ENCODE measurements at regions not wholly inside any gene's neighbourhood (a gene's known extent, or its start where the extent isn't known, plus 50 kb on each side); places are given as distances from the start of the nearest gene placed in this dataset.
"Not testable (repeated sequence)": the region's sequence is repeated elsewhere in the genome, so short reads cannot be mapped to it uniquely, and the experiment has no call there.

GRCh38 chr2:216746268-216746667 is 50.9 kb upstream of the IGFBP5 start:
- not testable (repeated sequence) for TF ChIP-seq POLR2A, CTCF, POLR2AphosphoS5 (IDR thresholded peaks at IDR 0.05)

Measured in breast epithelium (tissue), 3 donors.